K562 (cell line): ENCODE measurements at regions not wholly inside any gene's neighbourhood (a gene's known extent, or its start where the extent isn't known, plus 50 kb on each side); places are given as distances from the start of the nearest gene placed in this dataset.

Source experiments
- ETS1 ChIP-seq: conservative IDR thresholded peaks from 2 replicates; pipeline ENCODE4 v1.6.1; 2011; ENCODE audit warnings: low read depth, mild to moderate bottlenecking, low read length; ENCODE audit not compliant: control insufficient read depth
- EZH2 ChIP-seq: IDR thresholded peaks from 2 replicates; pipeline ENCODE4 v1.6.1; 2012; ENCODE audit warnings: low read depth, mild to moderate bottlenecking, inconsistent platforms, low read length, borderline replicate concordance
- FOSL1 ChIP-seq: fragments of 200-800 bp; sonication (Bioruptor generic); conservative IDR thresholded peaks from 2 replicates; pipeline ENCODE4 v1.6.1; 2016; ENCODE audit warnings: missing genetic modification characterization, missing compliant biosample characterization
- FOXP4 ChIP-seq: sonication (generic); formaldehyde crosslinking; IDR thresholded peaks from 2 replicates; pipeline ENCODE4 v1.8.0; 2022; ENCODE audit warnings: mild to moderate bottlenecking, missing genetic modification reagents, borderline replicate concordance
- RBM14 ChIP-seq: fragments of 200-400 bp; formaldehyde crosslinking; IDR thresholded peaks from 2 replicates; pipeline ENCODE4 v1.6.1; 2018; ENCODE audit warnings: low read depth, mild to moderate bottlenecking, low read length, moderate library complexity, borderline replicate concordance; ENCODE audit not compliant: insufficient read depth
- SETDB1 ChIP-seq: IDR thresholded peaks from one replicate; pipeline ENCODE4 v1.6.1; 2012; ENCODE audit warnings: low read length, control low read depth, inconsistent platforms
- SIN3A ChIP-seq, 2 experiments: fragments of 150-350 bp in 1 of 2; IDR thresholded peaks; 2 replicates each; pipeline ENCODE4 v1.6.1; 2011 to 2016; ENCODE audit warnings: borderline replicate concordance in 2 of 2, low read depth in 2 of 2, low read length in 2 of 2, mild to moderate bottlenecking in 2 of 2, moderate library complexity in 2 of 2; ENCODE audit not compliant: control insufficient read depth in 1 of 2
- SPI1 ChIP-seq: IDR thresholded peaks from 2 replicates; pipeline ENCODE4 v1.6.1; 2011; ENCODE audit warnings: low read depth, low read length, control low read depth, borderline replicate concordance
- TF ChIP-seq, protein P1 (sequence below), 3 experiments: IDR thresholded peaks in 2 of 3; conservative IDR thresholded peaks in 1 of 3; 2 replicates each; pipeline ENCODE4 v1.5.1; 2011 to 2012; ENCODE audit warnings: low read length in 3 of 3, mild to moderate bottlenecking in 3 of 3, control low read depth in 2 of 3, improper control_type of control experiment in 1 of 3, inconsistent platforms in 1 of 3, low read depth in 1 of 3, mixed read lengths in 1 of 3, moderate library complexity in 1 of 3; ENCODE audit not compliant: insufficient read depth in 2 of 3
- TF ChIP-seq, protein P2 (sequence below): sonication (generic); formaldehyde crosslinking; IDR thresholded peaks from 2 replicates; pipeline ENCODE4 v1.8.1; 2023; ENCODE audit warnings: mild to moderate bottlenecking, missing genetic modification reagents
- TF ChIP-seq, protein P3 (sequence below): sonication (generic); formaldehyde crosslinking; IDR thresholded peaks from 2 replicates; pipeline ENCODE4 v1.8.0; 2023; ENCODE audit warnings: mild to moderate bottlenecking, missing genetic modification reagents

- TF ChIP-seq ETS1: no peak
- no peak for TF ChIP-seq SPI1
- TF ChIP-seq SETDB1: no peak
- TF ChIP-seq, protein P1, sequence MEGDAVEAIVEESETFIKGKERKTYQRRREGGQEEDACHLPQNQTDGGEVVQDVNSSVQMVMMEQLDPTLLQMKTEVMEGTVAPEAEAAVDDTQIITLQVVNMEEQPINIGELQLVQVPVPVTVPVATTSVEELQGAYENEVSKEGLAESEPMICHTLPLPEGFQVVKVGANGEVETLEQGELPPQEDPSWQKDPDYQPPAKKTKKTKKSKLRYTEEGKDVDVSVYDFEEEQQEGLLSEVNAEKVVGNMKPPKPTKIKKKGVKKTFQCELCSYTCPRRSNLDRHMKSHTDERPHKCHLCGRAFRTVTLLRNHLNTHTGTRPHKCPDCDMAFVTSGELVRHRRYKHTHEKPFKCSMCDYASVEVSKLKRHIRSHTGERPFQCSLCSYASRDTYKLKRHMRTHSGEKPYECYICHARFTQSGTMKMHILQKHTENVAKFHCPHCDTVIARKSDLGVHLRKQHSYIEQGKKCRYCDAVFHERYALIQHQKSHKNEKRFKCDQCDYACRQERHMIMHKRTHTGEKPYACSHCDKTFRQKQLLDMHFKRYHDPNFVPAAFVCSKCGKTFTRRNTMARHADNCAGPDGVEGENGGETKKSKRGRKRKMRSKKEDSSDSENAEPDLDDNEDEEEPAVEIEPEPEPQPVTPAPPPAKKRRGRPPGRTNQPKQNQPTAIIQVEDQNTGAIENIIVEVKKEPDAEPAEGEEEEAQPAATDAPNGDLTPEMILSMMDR (IDR thresholded peaks at IDR 0.05 in 2 of 3, conservative IDR thresholded peaks at IDR 0.05 in 1 of 3; ENCODE audit: insufficient read depth in 2 of 3, low read depth in 1 of 3, low read length in 3 of 3): no peak
- no peak for TF ChIP-seq FOXP4 (CRISPR knock-in tag)
- no peak for TF ChIP-seq SIN3A (IDR thresholded peaks at IDR 0.05; ENCODE audit: borderline replicate concordance in 2 of 2, control insufficient read depth in 1 of 2, low read depth in 2 of 2, low read length in 2 of 2)
- TF ChIP-seq, protein P2, sequence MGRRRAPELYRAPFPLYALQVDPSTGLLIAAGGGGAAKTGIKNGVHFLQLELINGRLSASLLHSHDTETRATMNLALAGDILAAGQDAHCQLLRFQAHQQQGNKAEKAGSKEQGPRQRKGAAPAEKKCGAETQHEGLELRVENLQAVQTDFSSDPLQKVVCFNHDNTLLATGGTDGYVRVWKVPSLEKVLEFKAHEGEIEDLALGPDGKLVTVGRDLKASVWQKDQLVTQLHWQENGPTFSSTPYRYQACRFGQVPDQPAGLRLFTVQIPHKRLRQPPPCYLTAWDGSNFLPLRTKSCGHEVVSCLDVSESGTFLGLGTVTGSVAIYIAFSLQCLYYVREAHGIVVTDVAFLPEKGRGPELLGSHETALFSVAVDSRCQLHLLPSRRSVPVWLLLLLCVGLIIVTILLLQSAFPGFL (CRISPR knock-in tag): no peak
- TF ChIP-seq RBM14: no peak
- TF ChIP-seq, protein P3, sequence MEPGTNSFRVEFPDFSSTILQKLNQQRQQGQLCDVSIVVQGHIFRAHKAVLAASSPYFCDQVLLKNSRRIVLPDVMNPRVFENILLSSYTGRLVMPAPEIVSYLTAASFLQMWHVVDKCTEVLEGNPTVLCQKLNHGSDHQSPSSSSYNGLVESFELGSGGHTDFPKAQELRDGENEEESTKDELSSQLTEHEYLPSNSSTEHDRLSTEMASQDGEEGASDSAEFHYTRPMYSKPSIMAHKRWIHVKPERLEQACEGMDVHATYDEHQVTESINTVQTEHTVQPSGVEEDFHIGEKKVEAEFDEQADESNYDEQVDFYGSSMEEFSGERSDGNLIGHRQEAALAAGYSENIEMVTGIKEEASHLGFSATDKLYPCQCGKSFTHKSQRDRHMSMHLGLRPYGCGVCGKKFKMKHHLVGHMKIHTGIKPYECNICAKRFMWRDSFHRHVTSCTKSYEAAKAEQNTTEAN: no peak
- TF ChIP-seq EZH2: no peak
- no peak for TF ChIP-seq FOSL1
Measured at GRCh38 chr2:240373289-240373885, 62.1 kb upstream of the GPC1 start.
